DND-41 (cell line): ENCODE measurements at regions not wholly inside any gene's neighbourhood (a gene's known extent, or its start where the extent isn't known, plus 50 kb on each side); places are given as distances from the start of the nearest gene placed in this dataset.

Experiments
- ATAC-seq: fragments of 200-7000 bp; cut with Tn5 transposase; 3 replicates; pipeline ENCODE4 v1.9.1; 2021; ENCODE audit warnings: low read depth; ENCODE audit not compliant: insufficient read depth
- DNase-seq: peaks from one replicate; pipeline ENCODE4 v3.0.0-alpha.2; 2020
- H2AFZ ChIP-seq: 2 replicates; pipeline ENCODE4 v1.6.0; 2012; ENCODE audit warnings: low read depth, low read length
- H3K27ac ChIP-seq: 2 replicates; pipeline ENCODE4 v1.5.1; 2012; ENCODE audit warnings: low read length, inconsistent platforms
- H3K27me3 ChIP-seq: fragments of 200-600 bp; sonication (generic); 2 replicates; pipeline ENCODE4 v1.6.0; 2012; ENCODE audit warnings: low read length, mild to moderate bottlenecking, inconsistent platforms; ENCODE audit not compliant: insufficient read depth, poor library complexity
- H3K36me3 ChIP-seq: 2 replicates; pipeline ENCODE4 v1.5.1; 2012; ENCODE audit warnings: low read length, inconsistent platforms; ENCODE audit not compliant: insufficient read depth
- H3K4me1 ChIP-seq: 2 replicates; pipeline ENCODE4 v1.5.1; 2012; ENCODE audit warnings: mild to moderate bottlenecking, low read length; ENCODE audit not compliant: insufficient read depth
- H3K4me2 ChIP-seq: 2 replicates; pipeline ENCODE4 v1.6.0; 2012; ENCODE audit warnings: mild to moderate bottlenecking, moderate library complexity, low read length, inconsistent platforms; ENCODE audit not compliant: insufficient read depth
- H3K4me3 ChIP-seq, 2 experiments: fragments of 200-600 bp in 1 of 2; shearing (Covaris generic) in 1 of 2; 2 replicates each; pipeline ENCODE4 v1.5.1; 2012 to 2016; ENCODE audit warnings: inconsistent platforms in 2 of 2, low read length in 2 of 2, mild to moderate bottlenecking in 2 of 2, low read depth in 1 of 2, moderate library complexity in 1 of 2
- H3K79me2 ChIP-seq: 2 replicates; pipeline ENCODE4 v1.6.0; 2012; ENCODE audit warnings: low read length, inconsistent platforms; ENCODE audit not compliant: insufficient read depth
- H3K9ac ChIP-seq: 2 replicates; pipeline ENCODE4 v1.6.0; 2012; ENCODE audit warnings: low read depth, mild to moderate bottlenecking, inconsistent platforms, low read length, moderate library complexity
- H3K9me3 ChIP-seq: 2 replicates; pipeline ENCODE4 v1.5.1; 2012; ENCODE audit warnings: low read length, moderate library complexity, mild to moderate bottlenecking, inconsistent platforms; ENCODE audit not compliant: insufficient read depth, severe bottlenecking
- H4K20me1 ChIP-seq: 2 replicates; pipeline ENCODE4 v1.6.0; 2012; ENCODE audit warnings: low read length; ENCODE audit not compliant: insufficient read depth
- EZH2 ChIP-seq: IDR thresholded peaks from 3 replicates; pipeline ENCODE4 v1.6.1; 2012; ENCODE audit warnings: borderline replicate concordance, low read depth, mild to moderate bottlenecking, moderate library complexity, low read length, inconsistent platforms; ENCODE audit not compliant: severe bottlenecking
- TF ChIP-seq, protein P1 (sequence below): IDR thresholded peaks from 2 replicates; pipeline ENCODE4 v1.5.1; 2012; ENCODE audit warnings: borderline replicate concordance, low read length, moderate library complexity, mild to moderate bottlenecking; ENCODE audit not compliant: poor library complexity, severe bottlenecking; ENCODE audit errors: extremely low read depth

DNA sequence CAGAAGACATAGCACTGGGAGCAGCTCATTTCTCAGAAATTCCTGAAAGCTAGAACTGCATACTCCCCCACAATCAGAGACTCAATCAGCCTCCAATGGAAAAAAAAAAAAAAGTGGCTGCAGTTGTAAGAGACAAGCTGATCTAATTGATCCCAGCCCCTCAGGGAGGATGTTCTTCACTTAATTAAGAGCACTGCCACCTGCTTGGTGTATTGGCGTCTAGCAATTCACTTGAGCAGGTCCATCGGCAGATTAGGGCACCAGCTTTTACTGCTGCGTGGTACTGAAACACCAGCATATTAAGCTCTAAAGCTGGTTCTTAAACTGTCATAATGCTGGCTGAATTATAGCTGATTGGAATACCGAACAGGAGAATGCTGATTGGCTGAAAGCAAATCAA lies 1890.1 kb upstream of the WWC1 start:
- Histone ChIP-seq H3K9ac (no peak overlapping the region), H3K9me3 (no peaks in the 10 kb centered on the region), H3K27ac (no peak overlapping the region), H3K79me2 (no peaks in the 10 kb centered on the region), H3K4me1 (no peaks in the 10 kb centered on the region), H3K4me2 (no peak overlapping the region), H3K4me3 (no peak overlapping the region), H4K20me1 (no peaks in the 10 kb centered on the region), H2AFZ (no peak overlapping the region), H3K27me3 (no peaks in the 10 kb centered on the region), H3K36me3 (no peaks in the 10 kb centered on the region)
- ATAC-seq: no peak
- no peak for TF ChIP-seq EZH2
- TF ChIP-seq, protein P1, sequence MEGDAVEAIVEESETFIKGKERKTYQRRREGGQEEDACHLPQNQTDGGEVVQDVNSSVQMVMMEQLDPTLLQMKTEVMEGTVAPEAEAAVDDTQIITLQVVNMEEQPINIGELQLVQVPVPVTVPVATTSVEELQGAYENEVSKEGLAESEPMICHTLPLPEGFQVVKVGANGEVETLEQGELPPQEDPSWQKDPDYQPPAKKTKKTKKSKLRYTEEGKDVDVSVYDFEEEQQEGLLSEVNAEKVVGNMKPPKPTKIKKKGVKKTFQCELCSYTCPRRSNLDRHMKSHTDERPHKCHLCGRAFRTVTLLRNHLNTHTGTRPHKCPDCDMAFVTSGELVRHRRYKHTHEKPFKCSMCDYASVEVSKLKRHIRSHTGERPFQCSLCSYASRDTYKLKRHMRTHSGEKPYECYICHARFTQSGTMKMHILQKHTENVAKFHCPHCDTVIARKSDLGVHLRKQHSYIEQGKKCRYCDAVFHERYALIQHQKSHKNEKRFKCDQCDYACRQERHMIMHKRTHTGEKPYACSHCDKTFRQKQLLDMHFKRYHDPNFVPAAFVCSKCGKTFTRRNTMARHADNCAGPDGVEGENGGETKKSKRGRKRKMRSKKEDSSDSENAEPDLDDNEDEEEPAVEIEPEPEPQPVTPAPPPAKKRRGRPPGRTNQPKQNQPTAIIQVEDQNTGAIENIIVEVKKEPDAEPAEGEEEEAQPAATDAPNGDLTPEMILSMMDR: no peak
- no peak for DNase-seq

- no peak overlapping the region for H3K27ac ChIP-seq
- H3K9ac ChIP-seq: no peak overlapping the region
- no peaks in the 10 kb centered on the region for H3K36me3 ChIP-seq
- no peaks in the 10 kb centered on the region for H4K20me1 ChIP-seq
- TF ChIP-seq, protein P1: no peak
- TF ChIP-seq EZH2: no peak
- no peak for ATAC-seq
- no peaks in the 10 kb centered on the region for H3K4me1 ChIP-seq
- no peaks in the 10 kb centered on the region for H3K9me3 ChIP-seq
- H3K4me3 ChIP-seq: no peak overlapping the region
- no peak overlapping the region for H3K4me2 ChIP-seq
- DNase-seq: no peak
- H3K79me2 ChIP-seq: no peaks in the 10 kb centered on the region
- H2AFZ ChIP-seq: no peak overlapping the region
- H3K27me3 ChIP-seq: no peaks in the 10 kb centered on the region
Observed at GRCh38 chr5:166412191-166412590, 1879.3 kb upstream of the WWC1 start.

GRCh38 chr5:166427211-166427610 lies 1864.2 kb upstream of the WWC1 start:
- TF ChIP-seq EZH2: no peak
- TF ChIP-seq, protein P1: no peak
- no peaks in the 10 kb centered on the region for H3K9me3 ChIP-seq
- H3K4me2 ChIP-seq: no peak overlapping the region
- no peak overlapping the region for H2AFZ ChIP-seq
- no peaks in the 10 kb centered on the region for H4K20me1 ChIP-seq
- no peaks in the 10 kb centered on the region for H3K27me3 ChIP-seq
- no peaks in the 10 kb centered on the region for H3K4me1 ChIP-seq
- no peak overlapping the region for H3K9ac ChIP-seq
- no peaks in the 10 kb centered on the region for H3K36me3 ChIP-seq
- H3K79me2 ChIP-seq: no peaks in the 10 kb centered on the region
- ATAC-seq (no peak), DNase-seq (no peak)
- H3K4me3 ChIP-seq: no peak overlapping the region
- no peak overlapping the region for H3K27ac ChIP-seq

- no peaks in the 10 kb centered on the region for H4K20me1 ChIP-seq
- TF ChIP-seq EZH2: no peak
- TF ChIP-seq, protein P1: no peak
- no peaks in the 10 kb centered on the region for H3K79me2 ChIP-seq
- H3K4me2 ChIP-seq: no peak overlapping the region
- no peaks in the 10 kb centered on the region for H3K36me3 ChIP-seq
- ATAC-seq (no peak), DNase-seq (no peak)
- H3K9ac ChIP-seq: no peak overlapping the region
- H3K9me3 ChIP-seq: no peaks in the 10 kb centered on the region
- no peaks in the 10 kb centered on the region for H3K27me3 ChIP-seq
- no peaks in the 10 kb centered on the region for H3K4me1 ChIP-seq
- no peak overlapping the region for H3K4me3 ChIP-seq
- H2AFZ ChIP-seq: no peak overlapping the region
- no peak overlapping the region for H3K27ac ChIP-seq
Observed at GRCh38 chr5:166428264-166428803, 1863.1 kb upstream of the WWC1 start.
